Suppressor macrophage (primary cell): ENCODE measurements at regions not wholly inside any gene's neighbourhood (a gene's known extent, or its start where the extent isn't known, plus 50 kb on each side); places are given as distances from the start of the nearest gene placed in this dataset.
"Not testable (repeated sequence)": the region's sequence is repeated elsewhere in the genome, so short reads cannot be mapped to it uniquely, and the experiment has no call there.

Source experiments
- DNase-seq, 4 experiments: peaks; one replicate each; pipeline ENCODE4 v3.0.0-alpha.2; 2020 to 2022

- DNase-seq = peak in 2 of 4 experiments; percentile 5 to 19
These were observed 570.4 kb upstream of the ST8SIA4 start for GRCh38 chr5:101473483-101473882.

- DNase-seq = no peak
These were observed 558.4 kb upstream of the ST8SIA4 start for GRCh38 chr5:101461455-101461854.

- no peak for DNase-seq
These were observed 555.5 kb upstream of the ST8SIA4 start for GRCh38 chr5:101458587-101458986.

GRCh38 chr5:101455851-101456250, 552.8 kb upstream of the ST8SIA4 start:
- no peak for DNase-seq

- DNase-seq = no peak
These were observed 552.0 kb upstream of the ST8SIA4 start for GRCh38 chr5:101455048-101455447.

- not testable (repeated sequence) for DNase-seq
These were observed 539.2 kb upstream of the ST8SIA4 start for GRCh38 chr5:101442281-101442680.

- no peak for DNase-seq
These were observed 537.1 kb upstream of the ST8SIA4 start for GRCh38 chr5:101440173-101440572.

- DNase-seq = no peak
These were observed 534.3 kb upstream of the ST8SIA4 start for GRCh38 chr5:101437351-101437750.

- no peak for DNase-seq
These were observed 532.7 kb upstream of the ST8SIA4 start for GRCh38 chr5:101435768-101436167.

- no peak for DNase-seq
These were observed 528.1 kb upstream of the ST8SIA4 start for GRCh38 chr5:101431201-101431600.

GRCh38 chr5:101430551-101430950, 527.5 kb upstream of the ST8SIA4 start:
- no peak for DNase-seq

- no peak for DNase-seq
These were observed 526.2 kb upstream of the ST8SIA4 start for GRCh38 chr5:101429241-101429640.

- no peak for DNase-seq
These were observed 522.3 kb upstream of the ST8SIA4 start for GRCh38 chr5:101425339-101425859.

- DNase-seq = no peak
These were observed 521.6 kb upstream of the ST8SIA4 start for GRCh38 chr5:101424530-101425175.

GRCh38 chr5:101418713-101419118, 515.6 kb upstream of the ST8SIA4 start:
- DNase-seq = no peak

GRCh38 chr5:101404531-101404930, 501.4 kb upstream of the ST8SIA4 start:
- DNase-seq = no peak

GRCh38 chr5:101393795-101394450, 490.8 kb upstream of the ST8SIA4 start:
- DNase-seq = no peak

- peak; percentile 30 to 57 (median 40) for DNase-seq
These were observed 487.2 kb upstream of the ST8SIA4 start for GRCh38 chr5:101390151-101390908.

- DNase-seq = no peak
These were observed 482.2 kb upstream of the ST8SIA4 start for GRCh38 chr5:101385276-101385675.

- no peak for DNase-seq
These were observed 467.1 kb upstream of the ST8SIA4 start for GRCh38 chr5:101370181-101370580.

GRCh38 chr5:101364469-101364868, 461.4 kb upstream of the ST8SIA4 start:
- peak in 2 of 4 experiments; percentile 1 to 3 for DNase-seq

GRCh38 chr5:101362067-101362466, 459.0 kb upstream of the ST8SIA4 start:
- no peak for DNase-seq

GRCh38 chr5:101346906-101347305, 443.8 kb upstream of the ST8SIA4 start:
- no peak for DNase-seq
